GM12892 (cell line): ENCODE measurements at regions not wholly inside any gene's neighbourhood (a gene's known extent, or its start where the extent isn't known, plus 50 kb on each side); places are given as distances from the start of the nearest gene placed in this dataset.
"Not testable (repeated sequence)": the region's sequence is repeated elsewhere in the genome, so short reads cannot be mapped to it uniquely, and the experiment has no call there.

Experiments
- POLR2A ChIP-seq: IDR thresholded peaks from 2 replicates; pipeline ENCODE4 v1.6.1; 2011; ENCODE audit warnings: low read depth, low read length, control low read depth
- POLR2AphosphoS5 ChIP-seq: IDR thresholded peaks from 2 replicates; pipeline ENCODE4 v1.6.1; 2011; ENCODE audit warnings: low read depth, low read length, control low read depth
- TAF1 ChIP-seq: IDR thresholded peaks from 2 replicates; pipeline ENCODE4 v1.6.1; 2011; ENCODE audit warnings: low read depth, mild to moderate bottlenecking, control low read depth, low read length, borderline replicate concordance

- not testable (repeated sequence) for TF ChIP-seq POLR2A, POLR2AphosphoS5, TAF1
Measured at GRCh38 chr2:87405531-87406216, 342.2 kb upstream of the PLGLB2 start.
